Neural cell (in vitro differentiated cells): ENCODE measurements at regions not wholly inside any gene's neighbourhood (a gene's known extent, or its start where the extent isn't known, plus 50 kb on each side); places are given as distances from the start of the nearest gene placed in this dataset.

Source experiments
- CTCF ChIP-seq: fragments of 450-650 bp; IDR thresholded peaks from 2 replicates; pipeline ENCODE4 v1.5.1; 2014; ENCODE audit warnings: antibody characterized with exemption, mild to moderate bottlenecking, moderate library complexity; ENCODE audit not compliant: poor library complexity, severe bottlenecking
- EP300 ChIP-seq: fragments of 450-650 bp; conservative IDR thresholded peaks from 2 replicates; pipeline ENCODE4 v1.6.1; 2014; ENCODE audit warnings: antibody characterized with exemption, mild to moderate bottlenecking, moderate library complexity; ENCODE audit not compliant: poor library complexity, severe bottlenecking
- EZH2 ChIP-seq: fragments of 200-600, 300-800 bp; shearing (Covaris generic), sonication (generic); IDR thresholded peaks from 2 replicates; pipeline ENCODE4 v1.6.1; 2014; ENCODE audit warnings: antibody characterized with exemption, low read length, borderline replicate concordance, mild to moderate bottlenecking; ENCODE audit not compliant: insufficient read depth, poor library complexity, severe bottlenecking
- MXI1 ChIP-seq: fragments of 450-650 bp; conservative IDR thresholded peaks from 2 replicates; pipeline ENCODE4 v1.6.1; 2014; ENCODE audit warnings: antibody characterized with exemption, mild to moderate bottlenecking; ENCODE audit not compliant: poor library complexity, severe bottlenecking
- POLR2AphosphoS5 ChIP-seq: IDR thresholded peaks from 2 replicates; pipeline ENCODE4 v1.6.1; 2012
- REST ChIP-seq: IDR thresholded peaks from 2 replicates; pipeline ENCODE4 v1.6.1; 2012; ENCODE audit warnings: borderline replicate concordance
- SMC3 ChIP-seq: fragments of 450-650 bp; conservative IDR thresholded peaks from 2 replicates; pipeline ENCODE4 v1.6.1; 2014; ENCODE audit warnings: antibody characterized with exemption, mild to moderate bottlenecking, moderate library complexity; ENCODE audit not compliant: poor library complexity
- TAF1 ChIP-seq: IDR thresholded peaks from 2 replicates; pipeline ENCODE4 v1.6.1; 2012; ENCODE audit warnings: low read depth

GRCh38 chr12:30447061-30447750 is 248.5 kb downstream of the IPO8 start:
- no peak for TF ChIP-seq CTCF
- no peak for TF ChIP-seq POLR2AphosphoS5
- TF ChIP-seq REST: no peak
- TF ChIP-seq EP300: no peak
- TF ChIP-seq SMC3: no peak
- TF ChIP-seq MXI1: no peak
- TF ChIP-seq EZH2: no peak
- TF ChIP-seq TAF1: no peak
